GM21528 (cell line): ENCODE measurements at regions not wholly inside any gene's neighbourhood (a gene's known extent, or its start where the extent isn't known, plus 50 kb on each side); places are given as distances from the start of the nearest gene placed in this dataset.
"Not testable (repeated sequence)": the region's sequence is repeated elsewhere in the genome, so short reads cannot be mapped to it uniquely, and the experiment has no call there.

Experiments used
- ATAC-seq: cut with Tn5 transposase; IDR thresholded peaks from one replicate; pipeline ENCODE4 v1.9.1; 2021; ENCODE audit warnings: mild to moderate bottlenecking, moderate library complexity; ENCODE audit not compliant: unreplicated experiment, low FRiP score

GRCh38 chrX:94576367-94577004 is 902.5 kb downstream of the FAM133A start:
- no peak for ATAC-seq

- ATAC-seq: no peak
Observed at GRCh38 chrX:94600077-94600476, 926.1 kb downstream of the FAM133A start.

- ATAC-seq: no peak
Observed at GRCh38 chrX:94612140-94612539, 938.1 kb downstream of the FAM133A start.

GRCh38 chrX:94633237-94633636 is 959.2 kb downstream of the FAM133A start:
- no peak for ATAC-seq

- no peak for ATAC-seq
Observed at GRCh38 chrX:94635003-94635402, 961.0 kb downstream of the FAM133A start.

- no peak for ATAC-seq
Observed at GRCh38 chrX:94645726-94646125, 971.7 kb downstream of the FAM133A start.

- ATAC-seq: no peak
Observed at GRCh38 chrX:94655180-94655579, 981.2 kb downstream of the FAM133A start.

- no peak for ATAC-seq
Observed at GRCh38 chrX:94662689-94663088, 988.7 kb downstream of the FAM133A start.

GRCh38 chrX:94676285-94676684 is 1002.3 kb downstream of the FAM133A start:
- ATAC-seq: no peak

- ATAC-seq: no peak
Observed at GRCh38 chrX:94686071-94686470, 1012.1 kb downstream of the FAM133A start.

- ATAC-seq: no peak
Observed at GRCh38 chrX:94695910-94696309, 1021.9 kb downstream of the FAM133A start.

GRCh38 chrX:94704348-94705256 is 1030.6 kb downstream of the FAM133A start:
- not testable (repeated sequence) for ATAC-seq

- no peak for ATAC-seq
Observed at GRCh38 chrX:94721386-94721785, 1047.4 kb downstream of the FAM133A start.

- ATAC-seq: no peak
Observed at GRCh38 chrX:94722578-94722977, 1048.6 kb downstream of the FAM133A start.

GRCh38 chrX:94742772-94743171 is 1068.8 kb downstream of the FAM133A start:
- ATAC-seq: no peak

GRCh38 chrX:94743478-94743877 is 1069.5 kb downstream of the FAM133A start:
- no peak for ATAC-seq

GRCh38 chrX:94744786-94745185 is 1070.8 kb downstream of the FAM133A start:
- no peak for ATAC-seq

GRCh38 chrX:94751611-94752010 is 1077.6 kb downstream of the FAM133A start:
- ATAC-seq: no peak

- no peak for ATAC-seq
Observed at GRCh38 chrX:94752434-94753169, 1078.6 kb downstream of the FAM133A start.

GRCh38 chrX:94758130-94758529 is 1084.1 kb downstream of the FAM133A start:
- ATAC-seq: no peak

GRCh38 chrX:94775640-94776039 is 1101.6 kb downstream of the FAM133A start:
- no peak for ATAC-seq
